ENCODE measurements at regions not wholly inside any gene's neighbourhood (a gene's known extent, or its start where the extent isn't known, plus 50 kb on each side); places are given as distances from the start of the nearest gene placed in this dataset.

DNA sequence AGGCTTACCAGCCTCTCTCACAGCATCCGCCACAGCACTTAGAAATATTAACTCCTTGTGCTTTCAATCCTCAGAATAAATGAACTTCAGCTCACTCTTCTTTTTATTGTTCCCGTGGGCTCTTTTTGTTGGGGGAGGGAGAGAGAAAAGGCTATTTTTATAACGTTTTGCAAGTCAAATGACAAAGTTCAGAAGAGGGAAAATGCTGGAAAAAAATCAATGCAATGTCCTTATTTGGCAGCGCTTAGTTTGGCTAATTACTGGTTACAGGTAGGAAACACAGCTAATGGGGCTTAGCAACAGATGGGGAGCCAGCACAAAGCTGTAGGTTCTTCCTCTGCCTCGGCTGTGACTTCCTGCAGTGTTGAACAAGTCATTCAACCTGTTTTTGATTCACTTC, 1067.0 kb upstream of the MAP3K7 start:
- Histone ChIP-seq H3K27ac (ENCODE audit: low read depth, low read length) (no peak overlapping the region), H3K4me1 (ENCODE audit: control insufficient read depth in 3 of 3, insufficient read depth in 3 of 3, low read length in 3 of 3) (no peaks in the 10 kb centered on the region), H3K4me3 (ENCODE audit: low read length in 3 of 3) (peak overlapping the region in 1 of 3 donors; percentile 20), H3K9me3 (ENCODE audit: control insufficient read depth in 3 of 3, low read length in 3 of 3) (peaks cover 0 to 2% (median 0%) of the 10 kb centered on the region in 3 donors), H3K36me3 (ENCODE audit: control insufficient read depth in 3 of 3, insufficient read depth in 3 of 3, low read length in 3 of 3) (no peaks in the 10 kb centered on the region), H3K9ac (ENCODE audit: low read depth in 1 of 3, low read length in 3 of 3) (no peak overlapping the region), H3K27me3 (ENCODE audit: control insufficient read depth in 3 of 3, insufficient read depth in 3 of 3, low read length in 3 of 3) (no peaks in the 10 kb centered on the region)

DNA sequence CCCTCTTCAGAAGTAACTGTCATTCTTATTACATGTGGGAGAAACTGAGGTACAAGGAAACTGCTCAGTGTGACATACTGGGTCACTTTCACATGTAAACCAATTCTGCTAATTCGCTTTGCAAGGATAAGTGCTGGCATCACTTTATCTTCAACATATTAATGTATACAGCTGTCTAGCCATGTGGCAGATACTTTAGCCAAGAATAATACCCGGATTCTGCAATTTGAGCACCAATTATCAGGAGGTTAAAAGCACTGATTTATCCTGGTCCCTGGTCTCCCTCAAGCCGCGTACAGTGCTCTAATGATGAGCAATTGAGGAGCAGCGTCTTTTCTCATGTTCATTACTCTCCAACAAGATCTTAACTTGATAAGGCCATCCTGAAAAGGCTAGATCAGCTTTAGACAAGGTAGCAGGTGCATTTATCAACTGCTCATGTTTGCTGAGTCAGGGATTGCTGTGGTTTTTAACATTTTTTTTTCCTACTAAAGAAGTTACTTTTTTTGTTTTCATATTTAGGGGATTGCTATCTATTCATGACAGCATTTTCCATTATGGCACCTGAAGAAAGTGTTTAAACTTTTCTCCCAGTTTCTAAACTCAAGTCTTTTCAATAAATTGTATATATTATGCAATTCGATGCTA, 1066.3 kb upstream of the MAP3K7 start:
- Histone ChIP-seq H3K36me3 (ENCODE audit: control insufficient read depth in 3 of 3, insufficient read depth in 3 of 3, low read length in 3 of 3) (no peaks in the 10 kb centered on the region), H3K4me3 (ENCODE audit: low read length in 3 of 3) (no peak overlapping the region), H3K9me3 (ENCODE audit: control insufficient read depth in 3 of 3, low read length in 3 of 3) (peaks cover 0 to 2% (median 0%) of the 10 kb centered on the region in 3 donors), H3K27ac (ENCODE audit: low read depth, low read length) (no peak overlapping the region), H3K4me1 (ENCODE audit: control insufficient read depth in 3 of 3, insufficient read depth in 3 of 3, low read length in 3 of 3) (no peaks in the 10 kb centered on the region), H3K27me3 (ENCODE audit: control insufficient read depth in 3 of 3, insufficient read depth in 3 of 3, low read length in 3 of 3) (no peaks in the 10 kb centered on the region), H3K9ac (ENCODE audit: low read depth in 1 of 3, low read length in 3 of 3) (no peak overlapping the region)

DNA sequence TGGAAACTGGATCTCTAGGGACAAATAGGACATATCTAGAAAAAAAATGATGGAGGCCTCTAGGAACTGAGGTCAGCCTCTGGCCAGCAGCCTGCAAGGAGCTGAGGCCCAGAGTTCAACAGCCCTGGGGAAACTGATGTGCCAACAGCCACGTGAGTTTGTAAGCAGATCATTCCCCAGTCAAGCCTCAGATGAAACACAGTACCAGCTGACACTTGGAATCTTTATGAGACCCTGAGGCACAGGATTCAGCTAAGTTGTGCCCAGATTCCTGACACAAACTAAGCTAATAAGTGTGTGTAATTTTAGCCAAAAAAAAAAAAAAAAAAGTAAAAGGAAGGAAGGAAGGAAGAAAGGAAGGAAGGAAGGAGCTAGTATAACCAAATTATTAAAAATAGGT, 1059.8 kb upstream of the MAP3K7 start:
- H3K9ac ChIP-seq (ENCODE audit: low read depth in 1 of 3, low read length in 3 of 3): no peak overlapping the region
- H3K27ac ChIP-seq (ENCODE audit: low read depth, low read length): no peak overlapping the region
- no peaks in the 10 kb centered on the region for H3K4me1 ChIP-seq (ENCODE audit: control insufficient read depth in 3 of 3, insufficient read depth in 3 of 3, low read length in 3 of 3)
- no peak overlapping the region for H3K4me3 ChIP-seq (ENCODE audit: low read length in 3 of 3)
- H3K9me3 ChIP-seq (ENCODE audit: control insufficient read depth in 3 of 3, low read length in 3 of 3): no peaks in the 10 kb centered on the region
- H3K27me3 ChIP-seq (ENCODE audit: control insufficient read depth in 3 of 3, insufficient read depth in 3 of 3, low read length in 3 of 3): no peaks in the 10 kb centered on the region
- H3K36me3 ChIP-seq (ENCODE audit: control insufficient read depth in 3 of 3, insufficient read depth in 3 of 3, low read length in 3 of 3): no peaks in the 10 kb centered on the region

GRCh38 chr6:91645811-91646210, 1058.9 kb upstream of the MAP3K7 start:
- Histone ChIP-seq H3K36me3 (ENCODE audit: control insufficient read depth in 3 of 3, insufficient read depth in 3 of 3, low read length in 3 of 3) (no peaks in the 10 kb centered on the region), H3K9ac (ENCODE audit: low read depth in 1 of 3, low read length in 3 of 3) (no peak overlapping the region), H3K9me3 (ENCODE audit: control insufficient read depth in 3 of 3, low read length in 3 of 3) (no peaks in the 10 kb centered on the region), H3K27me3 (ENCODE audit: control insufficient read depth in 3 of 3, insufficient read depth in 3 of 3, low read length in 3 of 3) (no peaks in the 10 kb centered on the region), H3K4me3 (ENCODE audit: low read length in 3 of 3) (no peak overlapping the region), H3K27ac (ENCODE audit: low read depth, low read length) (no peak overlapping the region), H3K4me1 (ENCODE audit: control insufficient read depth in 3 of 3, insufficient read depth in 3 of 3, low read length in 3 of 3) (no peaks in the 10 kb centered on the region)

- Histone ChIP-seq H3K9ac (ENCODE audit: low read depth in 1 of 3, low read length in 3 of 3) (no peak overlapping the region), H3K27ac (ENCODE audit: low read depth, low read length) (no peak overlapping the region)
Observed at GRCh38 chr6:91637217-91637616, 1050.3 kb upstream of the MAP3K7 start.

DNA sequence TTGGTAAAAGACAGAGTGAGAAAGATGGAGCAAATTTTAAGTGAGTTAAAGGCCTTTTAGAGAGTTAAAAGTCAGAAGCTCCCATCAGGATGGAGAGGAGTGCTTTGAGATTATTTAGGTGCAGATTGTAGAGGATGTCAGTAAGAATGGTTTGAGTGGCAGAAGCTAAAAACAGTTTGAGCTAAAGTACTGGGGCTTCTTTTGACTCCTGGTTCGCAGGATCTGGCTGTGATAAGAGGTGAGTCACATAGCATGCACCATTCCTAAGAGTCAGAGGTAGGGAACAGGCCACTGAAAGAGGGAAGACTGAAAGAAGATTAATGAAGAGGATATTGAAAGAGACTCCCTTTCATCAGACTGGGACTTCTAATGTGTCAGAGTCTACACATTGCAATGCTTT, 1047.9 kb upstream of the MAP3K7 start:
- Histone ChIP-seq H3K36me3 (ENCODE audit: control insufficient read depth in 3 of 3, insufficient read depth in 3 of 3, low read length in 3 of 3) (no peaks in the 10 kb centered on the region), H3K27me3 (ENCODE audit: control insufficient read depth in 3 of 3, insufficient read depth in 3 of 3, low read length in 3 of 3) (no peaks in the 10 kb centered on the region), H3K4me3 (ENCODE audit: low read length in 3 of 3) (no peak overlapping the region), H3K9me3 (ENCODE audit: control insufficient read depth in 3 of 3, low read length in 3 of 3) (no peaks in the 10 kb centered on the region), H3K27ac (ENCODE audit: low read depth, low read length) (no peak overlapping the region), H3K9ac (ENCODE audit: low read depth in 1 of 3, low read length in 3 of 3) (no peak overlapping the region), H3K4me1 (ENCODE audit: control insufficient read depth in 3 of 3, insufficient read depth in 3 of 3, low read length in 3 of 3) (no peaks in the 10 kb centered on the region)

More at GRCh38 chr6:91637217-91637616, 1050.3 kb upstream of the MAP3K7 start:
- H3K4me1 ChIP-seq (ENCODE audit: control insufficient read depth in 3 of 3, insufficient read depth in 3 of 3, low read length in 3 of 3): no peaks in the 10 kb centered on the region
- H3K36me3 ChIP-seq (ENCODE audit: control insufficient read depth in 3 of 3, insufficient read depth in 3 of 3, low read length in 3 of 3): no peaks in the 10 kb centered on the region
- no peaks in the 10 kb centered on the region for H3K9me3 ChIP-seq (ENCODE audit: control insufficient read depth in 3 of 3, low read length in 3 of 3)
- no peak overlapping the region for H3K4me3 ChIP-seq (ENCODE audit: low read length in 3 of 3)
- no peaks in the 10 kb centered on the region for H3K27me3 ChIP-seq (ENCODE audit: control insufficient read depth in 3 of 3, insufficient read depth in 3 of 3, low read length in 3 of 3)

GRCh38 chr6:91633374-91634111, 1046.7 kb upstream of the MAP3K7 start:
- Histone ChIP-seq H3K4me3 (ENCODE audit: low read length in 3 of 3) (no peak overlapping the region), H3K9ac (ENCODE audit: low read depth in 1 of 3, low read length in 3 of 3) (no peak overlapping the region), H3K36me3 (ENCODE audit: control insufficient read depth in 3 of 3, insufficient read depth in 3 of 3, low read length in 3 of 3) (no peaks in the 10 kb centered on the region), H3K27me3 (ENCODE audit: control insufficient read depth in 3 of 3, insufficient read depth in 3 of 3, low read length in 3 of 3) (no peaks in the 10 kb centered on the region), H3K27ac (ENCODE audit: low read depth, low read length) (no peak overlapping the region), H3K4me1 (ENCODE audit: control insufficient read depth in 3 of 3, insufficient read depth in 3 of 3, low read length in 3 of 3) (no peaks in the 10 kb centered on the region), H3K9me3 (ENCODE audit: control insufficient read depth in 3 of 3, low read length in 3 of 3) (no peaks in the 10 kb centered on the region)

DNA sequence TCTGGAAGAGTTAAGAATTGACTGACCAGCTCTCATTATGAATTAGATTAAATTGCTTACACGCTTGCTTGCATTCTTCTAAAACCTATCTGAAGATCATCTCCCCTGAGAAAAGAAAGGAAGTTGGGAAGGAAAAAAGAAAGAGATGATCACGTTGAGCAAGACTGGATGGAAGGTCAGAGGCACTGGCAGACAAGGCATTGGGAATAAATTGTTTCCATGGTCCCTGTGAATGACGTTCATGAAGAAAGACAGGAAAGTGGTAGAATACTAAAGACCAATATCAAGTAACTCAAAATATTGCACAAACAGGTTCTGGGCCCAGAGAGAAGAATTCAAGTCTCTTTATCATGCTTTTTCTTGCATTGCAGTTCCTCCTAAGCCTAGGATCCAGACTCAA, 1045.4 kb upstream of the MAP3K7 start:
- no peak overlapping the region for H3K9ac ChIP-seq (ENCODE audit: low read depth in 1 of 3, low read length in 3 of 3)

GRCh38 chr6:91631227-91631626, 1044.4 kb upstream of the MAP3K7 start:
- Histone ChIP-seq H3K4me1 (ENCODE audit: control insufficient read depth in 3 of 3, insufficient read depth in 3 of 3, low read length in 3 of 3) (no peaks in the 10 kb centered on the region), H3K4me3 (ENCODE audit: low read length in 3 of 3) (no peak overlapping the region), H3K27me3 (ENCODE audit: control insufficient read depth in 3 of 3, insufficient read depth in 3 of 3, low read length in 3 of 3) (no peaks in the 10 kb centered on the region), H3K9ac (ENCODE audit: low read depth in 1 of 3, low read length in 3 of 3) (no peak overlapping the region), H3K27ac (ENCODE audit: low read depth, low read length) (no peak overlapping the region), H3K9me3 (ENCODE audit: control insufficient read depth in 3 of 3, low read length in 3 of 3) (no peaks in the 10 kb centered on the region), H3K36me3 (ENCODE audit: control insufficient read depth in 3 of 3, insufficient read depth in 3 of 3, low read length in 3 of 3) (no peaks in the 10 kb centered on the region)

More for the DNA sequence above, 1045.4 kb upstream of the MAP3K7 start:
- no peaks in the 10 kb centered on the region for H3K4me1 ChIP-seq (ENCODE audit: control insufficient read depth in 3 of 3, insufficient read depth in 3 of 3, low read length in 3 of 3)
- no peak overlapping the region for H3K4me3 ChIP-seq (ENCODE audit: low read length in 3 of 3)
- no peaks in the 10 kb centered on the region for H3K9me3 ChIP-seq (ENCODE audit: control insufficient read depth in 3 of 3, low read length in 3 of 3)
- no peaks in the 10 kb centered on the region for H3K27me3 ChIP-seq (ENCODE audit: control insufficient read depth in 3 of 3, insufficient read depth in 3 of 3, low read length in 3 of 3)
- no peak overlapping the region for H3K27ac ChIP-seq (ENCODE audit: low read depth, low read length)
- no peaks in the 10 kb centered on the region for H3K36me3 ChIP-seq (ENCODE audit: control insufficient read depth in 3 of 3, insufficient read depth in 3 of 3, low read length in 3 of 3)

DNA sequence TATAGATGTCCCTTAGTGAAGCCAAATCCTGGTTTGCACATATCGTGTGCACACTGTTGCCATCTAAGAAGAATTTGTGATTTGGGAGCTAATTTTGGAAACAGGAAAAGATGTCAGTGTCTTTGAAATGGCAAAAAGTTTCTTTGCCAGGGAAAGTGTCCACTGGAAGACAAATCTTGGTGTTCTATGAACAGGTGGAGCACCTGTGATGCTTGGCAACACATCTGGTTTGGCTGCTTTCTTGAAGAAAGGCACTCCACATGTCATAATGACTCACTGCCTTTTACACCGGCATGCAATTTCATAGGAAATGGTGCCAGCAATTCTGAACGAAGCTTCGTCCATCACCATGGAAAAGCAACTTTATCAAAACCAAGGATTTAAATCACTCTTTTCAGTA, 1040.0 kb upstream of the MAP3K7 start:
- Histone ChIP-seq H3K9me3 (ENCODE audit: control insufficient read depth in 3 of 3, low read length in 3 of 3) (no peaks in the 10 kb centered on the region), H3K9ac (ENCODE audit: low read depth in 1 of 3, low read length in 3 of 3) (no peak overlapping the region), H3K4me3 (ENCODE audit: low read length in 3 of 3) (no peak overlapping the region), H3K27me3 (ENCODE audit: control insufficient read depth in 3 of 3, insufficient read depth in 3 of 3, low read length in 3 of 3) (no peaks in the 10 kb centered on the region), H3K36me3 (ENCODE audit: control insufficient read depth in 3 of 3, insufficient read depth in 3 of 3, low read length in 3 of 3) (no peaks in the 10 kb centered on the region), H3K4me1 (ENCODE audit: control insufficient read depth in 3 of 3, insufficient read depth in 3 of 3, low read length in 3 of 3) (no peaks in the 10 kb centered on the region), H3K27ac (ENCODE audit: low read depth, low read length) (no peak overlapping the region)

All from skeletal muscle tissue (tissue), 3 donors.